Aorta (tissue), 5 donors: ENCODE measurements at regions not wholly inside any gene's neighbourhood (a gene's known extent, or its start where the extent isn't known, plus 50 kb on each side); places are given as distances from the start of the nearest gene placed in this dataset.
"Not testable (repeated sequence)": the region's sequence is repeated elsewhere in the genome, so short reads cannot be mapped to it uniquely, and the experiment has no call there.

ENCODE experiments used
- ATAC-seq: fragments of 200-7000 bp; cut with Tn5 transposase; one replicate; pipeline ENCODE4 v1.9.1; 2022; ENCODE audit warnings: moderate library complexity; ENCODE audit not compliant: low FRiP score
- DNase-seq, 2 donors: peaks; one replicate each; pipeline ENCODE4 v3.0.0-alpha.2; 2020
- H3K27ac ChIP-seq, 2 donors: one replicate each; pipeline ENCODE4 v1.5.1; 2013; ENCODE audit warnings: low read length in 2 of 2, mild to moderate bottlenecking in 2 of 2, moderate library complexity in 2 of 2, control low read depth in 1 of 2, inconsistent platforms in 1 of 2, low read depth in 1 of 2
- H3K27me3 ChIP-seq, 2 donors: one replicate each; pipeline ENCODE4 v1.6.1; 2013; ENCODE audit warnings: control low read depth in 1 of 2, low read length in 1 of 2, mild to moderate bottlenecking in 1 of 2, moderate library complexity in 1 of 2; ENCODE audit not compliant: insufficient read depth in 2 of 2, control insufficient read depth in 1 of 2
- H3K36me3 ChIP-seq, 2 donors: one replicate each; pipeline ENCODE4 v1.6.1; 2013; ENCODE audit warnings: control low read depth in 1 of 2, low read length in 1 of 2, mild to moderate bottlenecking in 1 of 2; ENCODE audit not compliant: insufficient read depth in 2 of 2, control insufficient read depth in 1 of 2
- H3K4me1 ChIP-seq, 2 donors: one replicate each; pipeline ENCODE4 v1.6.1; 2013; ENCODE audit warnings: low read length in 2 of 2, control low read depth in 1 of 2, mild to moderate bottlenecking in 1 of 2, moderate library complexity in 1 of 2; ENCODE audit not compliant: insufficient read depth in 2 of 2, control insufficient read depth in 1 of 2
- H3K4me3 ChIP-seq, 2 donors: one replicate each; pipeline ENCODE4 v1.5.1; 2013; ENCODE audit warnings: low read length in 2 of 2, control low read depth in 1 of 2, mild to moderate bottlenecking in 1 of 2
- H3K9me3 ChIP-seq: one replicate; pipeline ENCODE4 v1.6.1; 2013; ENCODE audit warnings: mild to moderate bottlenecking, low read length; ENCODE audit not compliant: control insufficient read depth
- WGBS, 2 donors: extraction: QIAGEN DNeasy Blood & Tissue Kit; methylation state at CpG; one replicate each; pipeline ENCODE4 v1.1.7; 2013; 5-methylcytosine and 5-hydroxymethylcytosine counted together
- intact Hi-C, 2 donors: fragments of 100-400 bp; cut with DNase I; formaldehyde crosslinking; loops; one replicate each; pipeline versions ENCODE4 v1.14.2 to v1.15.0; 2022
- donor health status: healthy with polysubstance abuse.
- donor health status: Bipolar disorder and iron deficiency.
- donor health status: DM: no; HTN: no; CAD: no.
- donor health status: DM: no; HTN: no; CAD: no.
- donor health status: DM: yes; HTN: yes; CAD: no.

DNA sequence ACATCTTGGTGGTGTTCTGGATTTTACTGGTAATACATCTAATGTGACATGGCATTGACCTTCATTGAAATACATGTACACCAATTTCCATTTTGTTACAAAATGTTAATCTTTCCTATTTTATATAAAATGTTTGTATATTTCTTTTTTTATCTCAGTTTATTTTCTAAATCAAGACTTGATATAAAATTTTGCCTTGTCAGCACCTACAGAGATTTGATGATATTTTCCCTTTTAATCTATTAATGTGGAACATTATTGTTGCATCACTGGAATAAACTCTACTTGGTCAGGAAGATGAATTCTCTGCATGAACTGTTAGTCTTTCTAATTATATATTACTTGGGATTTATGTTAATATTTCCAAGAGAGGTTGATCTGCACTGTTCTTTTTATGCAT, 294.0 kb upstream of the ETAA1 start:
- no peaks in the 10 kb centered on the region for H3K36me3 ChIP-seq
- no peak overlapping the region for H3K27ac ChIP-seq
- intact Hi-C loops = no loop called here
- no peak overlapping the region for H3K4me3 ChIP-seq
- ATAC-seq = no peak
- no peaks in the 10 kb centered on the region for H3K9me3 ChIP-seq
- H3K27me3 ChIP-seq = no peaks in the 10 kb centered on the region
- H3K4me1 ChIP-seq = no peaks in the 10 kb centered on the region
- no peak for DNase-seq

DNA sequence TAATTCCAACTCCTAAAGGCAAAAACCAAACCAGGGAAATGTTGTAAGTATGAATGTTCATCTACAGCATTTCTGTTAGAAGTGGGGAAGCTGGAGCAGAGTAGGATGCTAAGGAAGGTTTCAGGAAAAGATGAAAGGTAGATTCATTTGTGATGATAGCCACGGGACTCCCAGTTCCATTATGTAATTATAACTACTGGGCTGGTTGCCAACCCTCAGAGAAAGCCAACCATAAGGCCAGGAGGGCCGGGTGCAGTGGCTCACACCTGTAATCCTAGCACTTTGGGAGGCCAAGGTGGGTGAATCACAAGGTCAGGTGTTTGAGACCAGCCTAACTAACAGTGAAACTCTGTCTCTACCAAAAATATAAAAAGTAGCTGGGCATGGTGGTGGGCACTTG, 288.9 kb upstream of the ETAA1 start:
- Histone ChIP-seq H3K4me1 (no peaks in the 10 kb centered on the region), H3K4me3 (no peak overlapping the region), H3K36me3 (no peaks in the 10 kb centered on the region), H3K9me3 (no peaks in the 10 kb centered on the region), H3K27ac (no peak overlapping the region), H3K27me3 (no peaks in the 10 kb centered on the region)
- DNase-seq = no peak
- no peak for ATAC-seq
- intact Hi-C loops = no loop called here
- 39 to 41% methylated on average over 2 of the region's 2 CpGs for WGBS, 2 donors

DNA sequence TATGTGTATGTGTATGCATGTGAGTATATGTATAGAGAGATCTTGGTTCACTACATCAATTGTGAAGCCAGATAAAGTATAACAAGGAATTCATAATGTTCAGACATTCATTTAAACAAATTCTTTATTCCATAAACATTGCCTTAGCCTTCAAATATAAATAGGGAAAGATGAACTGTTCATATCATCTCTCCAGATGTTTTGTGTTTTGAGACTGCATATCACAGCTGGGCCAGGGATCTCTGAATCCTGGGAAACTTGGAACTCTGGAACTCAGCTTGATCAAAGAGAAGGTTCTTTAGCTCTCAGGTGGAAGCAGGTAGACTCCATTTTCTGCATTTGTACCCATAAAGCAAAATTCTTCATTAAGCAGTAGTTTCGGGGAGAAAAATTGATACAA, 272.6 kb upstream of the ETAA1 start:
- no peak overlapping the region for H3K27ac ChIP-seq
- H3K4me1 ChIP-seq = peaks cover 0 to 5% of the 10 kb centered on the region in 2 donors
- H3K4me3 ChIP-seq = no peak overlapping the region
- H3K9me3 ChIP-seq = no peaks in the 10 kb centered on the region
- intact Hi-C loops = no loop called here
- 95 to 98% methylated on average over 1 of the region's 1 CpG for WGBS, 2 donors
- DNase-seq (no peak), ATAC-seq (no peak)
- no peaks in the 10 kb centered on the region for H3K36me3 ChIP-seq
- no peaks in the 10 kb centered on the region for H3K27me3 ChIP-seq

DNA sequence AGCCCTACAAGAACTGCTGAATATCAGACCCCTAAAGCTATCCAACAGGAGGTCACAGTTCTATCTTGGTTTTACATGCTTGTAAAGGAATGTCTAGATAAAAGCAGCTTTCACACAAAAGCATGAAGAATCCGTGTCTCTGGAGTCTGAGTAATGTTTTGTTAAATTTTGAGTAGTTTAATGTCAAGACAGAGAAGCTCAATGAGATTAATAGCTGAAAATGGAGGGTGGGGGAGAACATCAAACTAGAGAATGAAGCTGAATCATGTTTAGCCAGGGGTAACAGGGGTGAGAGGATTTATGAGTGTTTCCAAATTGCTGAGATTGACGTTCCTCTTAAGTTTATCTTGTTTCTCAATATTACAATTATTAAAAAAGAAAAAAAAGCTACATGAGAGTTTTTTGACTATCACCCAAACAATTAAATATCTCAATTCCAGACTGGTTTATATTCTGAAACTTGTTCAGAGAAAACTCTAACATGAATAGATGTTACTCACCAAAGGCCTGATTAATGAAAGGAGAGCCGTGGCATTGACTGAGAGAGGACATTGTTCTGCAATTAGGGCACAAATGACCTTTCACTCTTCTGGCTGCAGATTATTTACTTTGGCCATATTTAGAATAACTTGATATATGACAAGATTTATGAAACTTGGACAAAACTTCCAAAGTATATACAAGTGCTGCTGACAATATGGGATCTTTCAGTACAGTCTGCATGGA, 266.4 kb upstream of the ETAA1 start:
- H3K27me3 ChIP-seq = no peaks in the 10 kb centered on the region
- DNase-seq (no peak), ATAC-seq (no peak)
- H3K9me3 ChIP-seq = no peaks in the 10 kb centered on the region
- no peak overlapping the region for H3K4me3 ChIP-seq
- intact Hi-C loops = no loop called here
- WGBS, 2 donors = 28 to 43% methylated on average over 3 of the region's 3 CpGs
- no peaks in the 10 kb centered on the region for H3K36me3 ChIP-seq
- no peaks in the 10 kb centered on the region for H3K4me1 ChIP-seq
- no peak overlapping the region for H3K27ac ChIP-seq

DNA sequence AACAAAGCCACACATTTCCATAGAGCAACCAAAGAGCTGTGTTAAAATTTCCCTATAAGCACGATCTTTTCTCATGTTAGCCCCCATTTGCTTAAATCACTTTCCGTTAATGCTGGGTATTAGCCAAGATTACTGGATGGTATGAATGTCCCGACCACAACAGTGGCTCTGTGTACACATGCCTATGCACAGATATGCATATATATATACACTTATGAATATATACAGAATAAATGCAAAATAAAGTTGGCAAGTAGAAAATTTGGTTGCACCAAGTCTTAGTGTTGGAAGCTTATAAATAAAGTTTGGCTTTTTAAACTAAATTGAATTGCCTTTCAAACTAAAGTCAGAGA, 265.9 kb upstream of the ETAA1 start:
- H3K27ac ChIP-seq = no peak overlapping the region
- no peaks in the 10 kb centered on the region for H3K9me3 ChIP-seq
- H3K27me3 ChIP-seq = no peaks in the 10 kb centered on the region
- DNase-seq = no peak
- no peak for ATAC-seq
- intact Hi-C loops = no loop called here
- H3K4me3 ChIP-seq = no peak overlapping the region
- H3K36me3 ChIP-seq = no peaks in the 10 kb centered on the region
- WGBS, 2 donors = 53 to 56% methylated on average over 3 of the region's 3 CpGs
- no peaks in the 10 kb centered on the region for H3K4me1 ChIP-seq

DNA sequence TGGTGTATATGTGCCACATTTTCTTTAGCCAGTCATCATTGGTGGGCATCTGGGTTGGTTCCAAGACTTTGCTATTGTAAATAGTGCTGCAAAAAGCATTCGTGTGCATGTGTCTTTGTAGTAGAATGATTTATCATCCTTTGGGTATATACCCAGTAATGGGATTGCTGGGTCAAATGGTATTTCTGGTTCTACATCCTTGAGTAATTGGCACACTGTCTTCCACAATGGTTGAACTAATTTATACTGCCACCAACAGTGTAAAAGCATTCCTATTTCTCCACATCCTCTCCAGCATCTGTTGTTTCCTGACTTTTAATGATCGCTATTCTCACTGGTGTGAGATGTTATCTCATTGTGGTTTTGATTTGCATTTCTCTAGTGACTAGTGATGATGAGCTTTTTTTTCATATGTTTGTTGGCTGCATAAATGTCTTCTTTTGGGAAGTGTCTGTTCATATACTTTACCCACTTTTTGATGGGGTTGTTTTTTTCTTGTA, 264.6 kb upstream of the ETAA1 start:
- 85 to 87% methylated on average over 2 of the region's 2 CpGs for WGBS, 2 donors
- H3K4me1 ChIP-seq, H3K4me3 ChIP-seq, DNase-seq, ATAC-seq, intact Hi-C loops, H3K27me3 ChIP-seq, H3K36me3 ChIP-seq, H3K9me3 ChIP-seq, H3K27ac ChIP-seq: not testable (repeated sequence)

DNA sequence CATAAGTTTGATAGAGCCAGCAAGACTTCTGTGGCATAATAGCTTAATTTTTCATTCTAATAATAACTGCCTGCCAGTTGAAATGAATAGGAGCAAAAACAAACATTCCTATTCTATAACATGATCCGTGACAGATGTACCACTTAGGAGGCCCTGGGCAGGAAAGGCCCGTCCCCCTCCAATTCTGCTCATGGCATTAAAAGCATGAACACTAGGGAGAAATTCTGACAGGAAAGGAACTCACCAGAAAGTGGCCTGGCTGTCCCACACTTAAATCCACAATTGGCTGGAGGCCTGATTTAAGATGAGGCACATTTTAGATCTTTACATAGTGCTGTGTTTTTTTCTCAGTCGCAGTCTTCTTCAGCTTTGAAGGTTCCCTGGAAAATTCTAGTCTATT, 261.9 kb upstream of the ETAA1 start:
- Histone ChIP-seq H3K4me3 (no peak overlapping the region), H3K27me3 (no peaks in the 10 kb centered on the region), H3K4me1 (no peaks in the 10 kb centered on the region), H3K36me3 (no peaks in the 10 kb centered on the region), H3K9me3 (no peaks in the 10 kb centered on the region), H3K27ac (no peak overlapping the region)
- DNase-seq = no peak
- WGBS, 2 donors = 48 to 53% methylated on average over 3 of the region's 3 CpGs
- ATAC-seq = no peak
- intact Hi-C loops = no loop called here

DNA sequence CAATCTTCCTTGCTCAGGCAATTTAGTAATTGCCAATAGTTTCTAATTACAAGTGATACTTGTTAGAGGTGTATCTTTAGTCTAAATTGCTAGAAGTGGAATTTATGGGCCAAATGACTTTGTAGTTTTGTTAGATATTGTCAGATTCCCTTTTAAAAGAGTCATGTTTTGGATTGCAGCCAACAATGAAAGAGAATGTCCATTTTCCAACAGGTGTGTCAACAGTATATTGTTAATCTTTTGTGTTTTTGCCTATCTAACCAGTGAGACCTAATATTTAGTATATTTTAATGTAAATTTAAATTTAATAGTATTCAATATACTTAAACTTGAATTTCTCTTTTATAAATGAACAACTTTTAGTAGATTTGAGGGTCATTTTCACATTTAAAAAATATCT, 259.4 kb upstream of the ETAA1 start:
- ATAC-seq = no peak
- no peaks in the 10 kb centered on the region for H3K9me3 ChIP-seq
- H3K4me3 ChIP-seq = no peak overlapping the region
- H3K36me3 ChIP-seq = no peaks in the 10 kb centered on the region
- DNase-seq = no peak
- no peaks in the 10 kb centered on the region for H3K4me1 ChIP-seq
- intact Hi-C loops = no loop called here
- H3K27me3 ChIP-seq = no peaks in the 10 kb centered on the region
- no peak overlapping the region for H3K27ac ChIP-seq

DNA sequence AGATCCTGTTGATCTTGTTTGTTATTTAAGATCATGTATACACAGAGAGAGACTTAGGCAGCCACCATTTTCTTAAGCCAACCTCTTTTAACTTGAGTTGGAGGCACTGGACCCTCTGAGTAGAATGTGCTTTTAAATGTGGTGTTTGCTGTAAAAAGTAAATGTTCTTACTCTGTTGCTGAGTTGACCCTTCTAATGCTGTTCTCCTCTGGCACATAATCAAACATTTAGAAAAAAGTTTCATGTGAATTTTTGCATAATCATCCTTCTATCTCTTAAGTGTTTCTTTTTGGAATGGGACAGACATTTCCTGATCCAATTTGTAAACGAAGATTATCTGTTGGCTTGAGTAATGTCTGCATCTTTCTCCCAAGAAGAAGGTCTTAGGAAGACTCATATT, 255.1 kb upstream of the ETAA1 start:
- H3K9me3 ChIP-seq = no peaks in the 10 kb centered on the region
- H3K27ac ChIP-seq = no peak overlapping the region
- ATAC-seq = no peak
- no peak for DNase-seq
- no peaks in the 10 kb centered on the region for H3K36me3 ChIP-seq
- intact Hi-C loops = no loop called here
- no peaks in the 10 kb centered on the region for H3K4me1 ChIP-seq
- 68 to 73% methylated on average over 1 of the region's 1 CpG for WGBS, 2 donors
- no peaks in the 10 kb centered on the region for H3K27me3 ChIP-seq
- no peak overlapping the region for H3K4me3 ChIP-seq
